Peyer's patch (tissue), 4 donors: ENCODE measurements at regions not wholly inside any gene's neighbourhood (a gene's known extent, or its start where the extent isn't known, plus 50 kb on each side); places are given as distances from the start of the nearest gene placed in this dataset.

Experiments used
- CTCF ChIP-seq, 6 experiments: fragments of 450-650 bp in 4 of 6; fragments of 200-600 bp in 2 of 6; sonication (generic) in 1 of 6; IDR thresholded peaks; one replicate each; pipeline ENCODE4 v1.5.1; 2017 to 2019; ENCODE audit warnings: antibody characterized with exemption in 6 of 6, mild to moderate bottlenecking in 3 of 6, moderate library complexity in 1 of 6
- POLR2A ChIP-seq, 2 donors: fragments of 450-650 bp; IDR thresholded peaks; one replicate each; pipeline ENCODE4 v1.5.1; 2017; ENCODE audit warnings: antibody characterized with exemption in 2 of 2, mild to moderate bottlenecking in 2 of 2, moderate library complexity in 2 of 2

GRCh38 chr3:16824081-16824696 lies 60.6 kb upstream of the PLCL2 start:
- no peak for TF ChIP-seq POLR2A (IDR thresholded peaks at IDR 0.05)
- no peak for TF ChIP-seq CTCF (IDR thresholded peaks at IDR 0.05)
